GM23338 (cell line): ENCODE measurements at regions not wholly inside any gene's neighbourhood (a gene's known extent, or its start where the extent isn't known, plus 50 kb on each side); places are given as distances from the start of the nearest gene placed in this dataset.

ENCODE experiments used
- ATAC-seq: fragments of 200-7000 bp; cut with Tn5 transposase; 3 replicates; pipeline ENCODE4 v1.9.1; 2020
- DNase-seq: peaks from one replicate; pipeline ENCODE4 v3.0.0-alpha.2; 2015; ENCODE audit warnings: low spot score
- H2AFZ ChIP-seq: fragments of 200-600 bp; sonication (generic); 2 replicates; pipeline ENCODE4 v1.8.0; 2016; ENCODE audit warnings: antibody characterized with exemption, mild to moderate bottlenecking, moderate library complexity
- H3F3A ChIP-seq: fragments of 200-600 bp; sonication (generic); replicated peaks from 2 replicates; pipeline ENCODE4 v1.8.0; 2017; ENCODE audit warnings: antibody characterized with exemption, mixed run types, low read depth
- H3K27ac ChIP-seq: fragments of 200-600 bp; sonication (generic); 2 replicates; pipeline ENCODE4 v1.6.1; 2016; ENCODE audit warnings: low read depth
- H3K27me3 ChIP-seq: fragments of 200-600 bp; sonication (generic); 2 replicates; pipeline ENCODE4 v1.8.0; 2016; ENCODE audit warnings: mild to moderate bottlenecking, mixed run types, moderate library complexity; ENCODE audit not compliant: insufficient read depth
- H3K36me3 ChIP-seq: fragments of 200-600 bp; sonication (generic); 2 replicates; pipeline ENCODE4 v1.8.0; 2016; ENCODE audit warnings: mild to moderate bottlenecking; ENCODE audit not compliant: insufficient read depth
- H3K4me1 ChIP-seq: fragments of 200-600 bp; sonication (generic); 2 replicates; pipeline ENCODE4 v1.8.0; 2016; ENCODE audit warnings: mild to moderate bottlenecking, moderate library complexity; ENCODE audit not compliant: insufficient read depth
- H3K4me2 ChIP-seq: fragments of 200-600 bp; sonication (generic); 2 replicates; pipeline ENCODE4 v1.7.1; 2017; ENCODE audit warnings: mixed run types
- H3K4me3 ChIP-seq: fragments of 200-600 bp; sonication (generic); 2 replicates; pipeline ENCODE4 v1.6.1; 2016; ENCODE audit warnings: mixed run types
- H3K79me2 ChIP-seq: fragments of 200-600 bp; sonication (generic); replicated peaks from 2 replicates; pipeline ENCODE4 v1.8.0; 2017; ENCODE audit warnings: mild to moderate bottlenecking; ENCODE audit not compliant: insufficient read depth
- H3K9me2 ChIP-seq: fragments of 200-600 bp; sonication (generic); 2 replicates; pipeline ENCODE4 v1.8.0; 2017; ENCODE audit not compliant: insufficient read depth
- H4K20me1 ChIP-seq: fragments of 200-600 bp; sonication (generic); replicated peaks from 2 replicates; pipeline ENCODE4 v1.8.0; 2017; ENCODE audit warnings: mild to moderate bottlenecking; ENCODE audit not compliant: insufficient read depth
- H3K27ac Mint-ChIP-seq: 2 replicates; pipeline ENCODE4 v1.8.0; 2020; ENCODE audit warnings: inconsistent platforms, mild to moderate bottlenecking, moderate library complexity, mixed read lengths
- H3K27me3 Mint-ChIP-seq: 3 replicates; pipeline ENCODE4 v1.8.0; 2022; ENCODE audit warnings: low read depth, mild to moderate bottlenecking, moderate library complexity, mixed read lengths, inconsistent platforms; ENCODE audit not compliant: insufficient read depth, poor library complexity
- H3K36me3 Mint-ChIP-seq: 3 replicates; pipeline ENCODE4 v1.8.0; 2021; ENCODE audit warnings: low read depth, mild to moderate bottlenecking, inconsistent platforms, moderate library complexity, mixed read lengths
- H3K4me1 Mint-ChIP-seq: 3 replicates; pipeline ENCODE4 v1.8.0; 2020; ENCODE audit warnings: mild to moderate bottlenecking, inconsistent platforms, mixed read lengths
- H3K4me3 Mint-ChIP-seq: 3 replicates; pipeline ENCODE4 v1.8.0; 2021; ENCODE audit warnings: moderate library complexity, mild to moderate bottlenecking, inconsistent platforms, mixed read lengths
- H3K9me3 Mint-ChIP-seq: 3 replicates; pipeline ENCODE4 v1.8.0; 2020; ENCODE audit warnings: moderate library complexity, mild to moderate bottlenecking, inconsistent platforms, mixed read lengths
- EZH2 ChIP-seq: fragments of 200-600 bp; sonication (generic); IDR thresholded peaks from one replicate; pipeline ENCODE4 v1.8.0; 2017; ENCODE audit warnings: antibody characterized with exemption, mild to moderate bottlenecking, low read depth; ENCODE audit not compliant: unreplicated experiment
- EZH2phosphoT487 ChIP-seq: fragments of 200-600 bp; sonication (generic); IDR thresholded peaks from one replicate; pipeline ENCODE4 v1.8.1; 2018; ENCODE audit warnings: antibody characterized with exemption; ENCODE audit not compliant: unreplicated experiment
- NANOG ChIP-seq: IDR thresholded peaks from 2 replicates; pipeline ENCODE4 v1.6.1; 2016; ENCODE audit warnings: antibody characterized with exemption, borderline replicate concordance
- POLR2AphosphoS5 ChIP-seq: IDR thresholded peaks from 2 replicates; pipeline ENCODE4 v1.6.1; 2016; ENCODE audit warnings: antibody characterized with exemption, low read depth
- REST ChIP-seq: IDR thresholded peaks from one replicate; pipeline ENCODE4 v1.6.1; 2018; ENCODE audit warnings: antibody characterized with exemption; ENCODE audit not compliant: unreplicated experiment
- ZNF114 ChIP-seq: fragments of 250-450 bp; sonication (Bioruptor Pico); IDR thresholded peaks from 2 replicates; pipeline ENCODE4 v1.5.0; 2020; ENCODE audit warnings: mild to moderate bottlenecking, moderate library complexity
- ZNF331 ChIP-seq: fragments of 250-450 bp; sonication (Bioruptor Pico); IDR thresholded peaks from 2 replicates; pipeline ENCODE4 v1.5.0; 2020; ENCODE audit warnings: low read depth, mild to moderate bottlenecking, moderate library complexity
- TF ChIP-seq, protein P1 (sequence below): fragments of 250-450 bp; sonication (Bioruptor Pico); IDR thresholded peaks from 2 replicates; pipeline ENCODE4 v1.5.0; 2020; ENCODE audit warnings: mild to moderate bottlenecking, moderate library complexity
- TF ChIP-seq, protein P2 (sequence below): IDR thresholded peaks from 2 replicates; pipeline ENCODE4 v1.6.1; 2016; ENCODE audit warnings: antibody characterized with exemption

DNA sequence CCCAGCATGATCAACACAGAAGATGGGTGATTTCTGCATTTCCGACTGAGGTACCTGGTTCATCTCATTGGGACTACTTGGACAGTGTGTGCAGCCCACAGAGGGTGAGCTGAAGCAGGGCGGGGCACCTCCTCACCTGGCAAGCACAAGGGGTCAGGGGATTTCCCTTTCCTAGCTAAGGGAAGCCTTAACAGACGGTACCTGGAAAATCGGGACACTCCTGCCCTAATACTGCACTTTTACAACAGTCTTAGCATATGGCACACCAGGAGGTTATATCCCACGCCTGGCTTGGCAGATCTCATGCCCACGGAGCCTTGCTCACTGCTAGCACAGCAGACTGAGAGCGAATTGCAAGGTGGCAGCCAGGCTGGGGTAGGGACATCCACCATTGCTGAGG, 92.9 kb upstream of the GRID2 start (continued):
- TF ChIP-seq, protein P1, sequence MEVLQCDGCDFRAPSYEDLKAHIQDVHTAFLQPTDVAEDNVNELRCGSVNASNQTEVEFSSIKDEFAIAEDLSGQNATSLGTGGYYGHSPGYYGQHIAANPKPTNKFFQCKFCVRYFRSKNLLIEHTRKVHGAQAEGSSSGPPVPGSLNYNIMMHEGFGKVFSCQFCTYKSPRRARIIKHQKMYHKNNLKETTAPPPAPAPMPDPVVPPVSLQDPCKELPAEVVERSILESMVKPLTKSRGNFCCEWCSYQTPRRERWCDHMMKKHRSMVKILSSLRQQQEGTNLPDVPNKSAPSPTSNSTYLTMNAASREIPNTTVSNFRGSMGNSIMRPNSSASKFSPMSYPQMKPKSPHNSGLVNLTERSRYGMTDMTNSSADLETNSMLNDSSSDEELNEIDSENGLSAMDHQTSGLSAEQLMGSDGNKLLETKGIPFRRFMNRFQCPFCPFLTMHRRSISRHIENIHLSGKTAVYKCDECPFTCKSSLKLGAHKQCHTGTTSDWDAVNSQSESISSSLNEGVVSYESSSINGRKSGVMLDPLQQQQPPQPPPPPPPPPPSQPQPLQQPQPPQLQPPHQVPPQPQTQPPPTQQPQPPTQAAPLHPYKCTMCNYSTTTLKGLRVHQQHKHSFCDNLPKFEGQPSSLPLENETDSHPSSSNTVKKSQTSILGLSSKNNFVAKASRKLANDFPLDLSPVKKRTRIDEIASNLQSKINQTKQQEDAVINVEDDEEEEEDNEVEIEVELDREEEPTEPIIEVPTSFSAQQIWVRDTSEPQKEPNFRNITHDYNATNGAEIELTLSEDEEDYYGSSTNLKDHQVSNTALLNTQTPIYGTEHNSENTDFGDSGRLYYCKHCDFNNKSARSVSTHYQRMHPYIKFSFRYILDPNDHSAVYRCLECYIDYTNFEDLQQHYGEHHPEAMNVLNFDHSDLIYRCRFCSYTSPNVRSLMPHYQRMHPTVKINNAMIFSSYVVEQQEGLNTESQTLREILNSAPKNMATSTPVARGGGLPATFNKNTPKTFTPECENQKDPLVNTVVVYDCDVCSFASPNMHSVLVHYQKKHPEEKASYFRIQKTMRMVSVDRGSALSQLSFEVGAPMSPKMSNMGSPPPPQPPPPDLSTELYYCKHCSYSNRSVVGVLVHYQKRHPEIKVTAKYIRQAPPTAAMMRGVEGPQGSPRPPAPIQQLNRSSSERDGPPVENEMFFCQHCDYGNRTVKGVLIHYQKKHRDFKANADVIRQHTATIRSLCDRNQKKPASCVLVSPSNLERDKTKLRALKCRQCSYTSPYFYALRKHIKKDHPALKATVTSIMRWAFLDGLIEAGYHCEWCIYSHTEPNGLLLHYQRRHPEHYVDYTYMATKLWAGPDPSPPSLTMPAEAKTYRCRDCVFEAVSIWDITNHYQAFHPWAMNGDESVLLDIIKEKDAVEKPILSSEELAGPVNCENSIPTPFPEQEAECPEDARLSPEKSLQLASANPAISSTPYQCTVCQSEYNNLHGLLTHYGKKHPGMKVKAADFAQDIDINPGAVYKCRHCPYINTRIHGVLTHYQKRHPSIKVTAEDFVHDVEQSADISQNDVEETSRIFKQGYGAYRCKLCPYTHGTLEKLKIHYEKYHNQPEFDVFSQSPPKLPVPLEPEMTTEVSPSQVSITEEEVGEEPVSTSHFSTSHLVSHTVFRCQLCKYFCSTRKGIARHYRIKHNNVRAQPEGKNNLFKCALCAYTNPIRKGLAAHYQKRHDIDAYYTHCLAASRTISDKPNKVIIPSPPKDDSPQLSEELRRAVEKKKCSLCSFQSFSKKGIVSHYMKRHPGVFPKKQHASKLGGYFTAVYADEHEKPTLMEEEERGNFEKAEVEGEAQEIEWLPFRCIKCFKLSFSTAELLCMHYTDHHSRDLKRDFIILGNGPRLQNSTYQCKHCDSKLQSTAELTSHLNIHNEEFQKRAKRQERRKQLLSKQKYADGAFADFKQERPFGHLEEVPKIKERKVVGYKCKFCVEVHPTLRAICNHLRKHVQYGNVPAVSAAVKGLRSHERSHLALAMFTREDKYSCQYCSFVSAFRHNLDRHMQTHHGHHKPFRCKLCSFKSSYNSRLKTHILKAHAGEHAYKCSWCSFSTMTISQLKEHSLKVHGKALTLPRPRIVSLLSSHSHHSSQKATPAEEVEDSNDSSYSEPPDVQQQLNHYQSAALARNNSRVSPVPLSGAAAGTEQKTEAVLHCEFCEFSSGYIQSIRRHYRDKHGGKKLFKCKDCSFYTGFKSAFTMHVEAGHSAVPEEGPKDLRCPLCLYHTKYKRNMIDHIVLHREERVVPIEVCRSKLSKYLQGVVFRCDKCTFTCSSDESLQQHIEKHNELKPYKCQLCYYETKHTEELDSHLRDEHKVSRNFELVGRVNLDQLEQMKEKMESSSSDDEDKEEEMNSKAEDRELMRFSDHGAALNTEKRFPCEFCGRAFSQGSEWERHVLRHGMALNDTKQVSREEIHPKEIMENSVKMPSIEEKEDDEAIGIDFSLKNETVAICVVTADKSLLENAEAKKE (CRISPR knock-in tag), result no peak

- Mint-ChIP-seq H3K27ac (no peak overlapping the region), H3K36me3 (peaks cover 11% of the 10 kb centered on the region; the same call in 2 of the 3 replicates)
- TF ChIP-seq EZH2phosphoT487, result no peak
- TF ChIP-seq POLR2AphosphoS5, result no peak
- no peak for TF ChIP-seq NANOG
- TF ChIP-seq ZNF331 (CRISPR knock-in tag), result no peak
- TF ChIP-seq, protein P2, sequence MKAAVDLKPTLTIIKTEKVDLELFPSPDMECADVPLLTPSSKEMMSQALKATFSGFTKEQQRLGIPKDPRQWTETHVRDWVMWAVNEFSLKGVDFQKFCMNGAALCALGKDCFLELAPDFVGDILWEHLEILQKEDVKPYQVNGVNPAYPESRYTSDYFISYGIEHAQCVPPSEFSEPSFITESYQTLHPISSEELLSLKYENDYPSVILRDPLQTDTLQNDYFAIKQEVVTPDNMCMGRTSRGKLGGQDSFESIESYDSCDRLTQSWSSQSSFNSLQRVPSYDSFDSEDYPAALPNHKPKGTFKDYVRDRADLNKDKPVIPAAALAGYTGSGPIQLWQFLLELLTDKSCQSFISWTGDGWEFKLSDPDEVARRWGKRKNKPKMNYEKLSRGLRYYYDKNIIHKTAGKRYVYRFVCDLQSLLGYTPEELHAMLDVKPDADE, result no peak
- TF ChIP-seq REST, result no peak
- TF ChIP-seq EZH2, result no peak
- TF ChIP-seq ZNF114 (CRISPR knock-in tag), result no peak
Measured at GRCh38 chr4:92215476-92215875, 88.3 kb upstream of the GRID2 start.

More at GRCh38 chr4:92215476-92215875, 88.3 kb upstream of the GRID2 start:
- H3K4me3 Mint-ChIP-seq, result no peak overlapping the region
- Histone ChIP-seq H4K20me1 (no peaks in the 10 kb centered on the region), H3F3A (no peaks in the 10 kb centered on the region), H3K9me2 (no peaks in the 10 kb centered on the region), H3K4me1 (no peaks in the 10 kb centered on the region), H3K27ac (no peak overlapping the region), H3K27me3 (no peaks in the 10 kb centered on the region), H3K36me3 (no peaks in the 10 kb centered on the region), H2AFZ (no peak overlapping the region), H3K4me3 (no peak overlapping the region), H3K4me2 (no peak overlapping the region), H3K79me2 (no peaks in the 10 kb centered on the region)
- ATAC-seq (no peak), DNase-seq (no peak)
- peaks cover 3% of the 10 kb centered on the region for H3K27me3 Mint-ChIP-seq
- H3K9me3 Mint-ChIP-seq, result peaks cover 38% of the 10 kb centered on the region
- H3K4me1 Mint-ChIP-seq, result no peaks in the 10 kb centered on the region
